Panc1 (cell line): ENCODE measurements at regions not wholly inside any gene's neighbourhood (a gene's known extent, or its start where the extent isn't known, plus 50 kb on each side); places are given as distances from the start of the nearest gene placed in this dataset.

ENCODE experiments used
- ATAC-seq: fragments of 200-7000 bp; cut with Tn5 transposase; 2 replicates; pipeline ENCODE4 v1.9.1; 2020; ENCODE audit warnings: mild to moderate bottlenecking, moderate library complexity
- BruUV-seq: library from RNA; stranded (reverse); fragments of 400-500 nt; replicated peaks from 2 replicates; lab custom pipeline; 2021; lab: Mats Ljungman, UMichigan
- CTCF ChIA-PET: fragments of 300-600 bp; sonication (Branson Sonifier 250); formaldehyde crosslinking; loops from one replicate; lab custom pipeline; 2022; ENCODE audit warnings: antibody characterized with exemption; lab: Charles Lee
- POLR2A ChIA-PET: fragments of 300-600 bp; sonication (Branson Sonifier 250); formaldehyde crosslinking; loops from one replicate; lab custom pipeline; 2022; ENCODE audit warnings: antibody characterized with exemption; lab: Charles Lee
- DNase-seq: peaks from one replicate; pipeline ENCODE4 v3.0.0-alpha.2; 2010; ENCODE audit warnings: low read depth, low spot score
- H3K27ac ChIP-seq: 2 replicates; pipeline ENCODE4 v1.5.1; 2011; ENCODE audit warnings: mild to moderate bottlenecking, low read length, inconsistent platforms
- H3K27me3 ChIP-seq: fragments of 200-500 bp; sonication (Bioruptor generic); 2 replicates; pipeline ENCODE4 v1.6.0; 2014; ENCODE audit warnings: low read length, inconsistent platforms; ENCODE audit not compliant: control insufficient read depth, insufficient read depth
- H3K36me3 ChIP-seq: fragments of 200-500 bp; sonication (Bioruptor generic); 2 replicates; pipeline ENCODE4 v1.5.1; 2014; ENCODE audit warnings: inconsistent platforms, mild to moderate bottlenecking, low read length, moderate library complexity; ENCODE audit not compliant: control insufficient read depth, insufficient read depth
- H3K4me1 ChIP-seq: 2 replicates; pipeline ENCODE4 v1.5.1; 2011; ENCODE audit warnings: inconsistent platforms, mild to moderate bottlenecking, low read length, moderate library complexity; ENCODE audit not compliant: control insufficient read depth, insufficient read depth
- H3K4me3 ChIP-seq, 2 experiments: 2 replicates each; pipeline ENCODE4 v1.5.1; 2011 to 2012; ENCODE audit warnings: low read depth in 2 of 2, low read length in 2 of 2, mild to moderate bottlenecking in 2 of 2, inconsistent platforms in 1 of 2, moderate library complexity in 1 of 2
- H3K9me3 ChIP-seq: fragments of 200-500 bp; sonication (Bioruptor generic); 2 replicates; pipeline ENCODE4 v1.5.1; 2014; ENCODE audit warnings: low read depth, mild to moderate bottlenecking, inconsistent platforms, low read length, moderate library complexity; ENCODE audit not compliant: control insufficient read depth, insufficient read depth
- CTCF ChIP-seq: fragments of 450-650 bp; IDR thresholded peaks from 2 replicates; pipeline ENCODE4 v1.5.1; 2017; ENCODE audit warnings: mild to moderate bottlenecking
- POLR2AphosphoS5 ChIP-seq: IDR thresholded peaks from 2 replicates; pipeline ENCODE4 v1.6.1; 2012; ENCODE audit warnings: mild to moderate bottlenecking, low read depth, low read length, moderate library complexity
- SIN3A ChIP-seq: IDR thresholded peaks from 2 replicates; pipeline ENCODE4 v1.6.1; 2012; ENCODE audit warnings: low read depth, mild to moderate bottlenecking, low read length, moderate library complexity, borderline replicate concordance; ENCODE audit not compliant: insufficient read depth
- TCF7L2 ChIP-seq: IDR thresholded peaks from 2 replicates; pipeline ENCODE4 v1.6.1; 2011; ENCODE audit warnings: mild to moderate bottlenecking, low read depth, low read length, inconsistent platforms
- in situ Hi-C: cut with HindIII; loops from 2 replicates; pipeline ENCODE4 v1.10.0; 2016; ENCODE audit warnings: low sequenced_read_pairs, low pct_unique_long_range_greater_than_20kb
- intact Hi-C: fragments of 100-400 bp; cut with micrococcal nuclease; formaldehyde crosslinking; loops from one replicate; pipeline ENCODE4 v1.10.0; 2022; ENCODE audit not compliant: unreplicated experiment
- TF ChIP-seq, protein P1 (sequence below), 2 experiments: IDR thresholded peaks; 2 replicates each; pipeline ENCODE4 v1.6.1; 2011 to 2012; ENCODE audit warnings: low read depth in 2 of 2, control low read depth in 1 of 2, low read length in 1 of 2, mild to moderate bottlenecking in 1 of 2, moderate library complexity in 1 of 2; ENCODE audit not compliant: insufficient read depth in 1 of 2

DNA sequence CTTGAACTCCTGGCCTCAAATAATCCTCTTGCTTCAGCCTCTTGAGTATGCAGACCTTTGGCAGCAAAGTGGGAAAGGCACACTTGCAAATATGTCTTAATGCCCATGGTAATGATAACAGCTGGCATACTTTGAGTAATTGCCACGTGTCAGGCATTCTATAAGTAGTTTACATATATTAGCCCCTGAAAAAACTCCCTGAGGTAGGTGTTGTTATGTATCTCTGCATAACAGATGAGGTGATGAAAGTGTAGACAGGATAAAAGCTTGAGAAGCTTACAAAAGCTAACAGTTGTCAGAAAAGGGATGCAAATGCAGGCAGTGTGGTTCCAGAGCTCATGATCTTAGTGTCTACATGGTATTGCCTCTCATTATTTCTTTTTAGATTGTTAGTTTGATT, 291.1 kb upstream of the C11orf87 start:
- ChIA-PET CTCF (no interaction called here), POLR2A (no interaction called here)
- in situ Hi-C loops (no loop called here), intact Hi-C loops (no loop called here)
- no peak for DNase-seq
- Histone ChIP-seq H3K27me3 (no peaks in the 10 kb centered on the region), H3K9me3 (no peaks in the 10 kb centered on the region), H3K27ac (no peak overlapping the region), H3K36me3 (no peaks in the 10 kb centered on the region), H3K4me1 (no peaks in the 10 kb centered on the region), H3K4me3 (no peak overlapping the region)
- BruUV-seq, result no TSS peak
- ATAC-seq, result no peak
- TF ChIP-seq POLR2AphosphoS5, result no peak
- no peak for TF ChIP-seq SIN3A
- TF ChIP-seq CTCF, result no peak
- TF ChIP-seq, protein P1, sequence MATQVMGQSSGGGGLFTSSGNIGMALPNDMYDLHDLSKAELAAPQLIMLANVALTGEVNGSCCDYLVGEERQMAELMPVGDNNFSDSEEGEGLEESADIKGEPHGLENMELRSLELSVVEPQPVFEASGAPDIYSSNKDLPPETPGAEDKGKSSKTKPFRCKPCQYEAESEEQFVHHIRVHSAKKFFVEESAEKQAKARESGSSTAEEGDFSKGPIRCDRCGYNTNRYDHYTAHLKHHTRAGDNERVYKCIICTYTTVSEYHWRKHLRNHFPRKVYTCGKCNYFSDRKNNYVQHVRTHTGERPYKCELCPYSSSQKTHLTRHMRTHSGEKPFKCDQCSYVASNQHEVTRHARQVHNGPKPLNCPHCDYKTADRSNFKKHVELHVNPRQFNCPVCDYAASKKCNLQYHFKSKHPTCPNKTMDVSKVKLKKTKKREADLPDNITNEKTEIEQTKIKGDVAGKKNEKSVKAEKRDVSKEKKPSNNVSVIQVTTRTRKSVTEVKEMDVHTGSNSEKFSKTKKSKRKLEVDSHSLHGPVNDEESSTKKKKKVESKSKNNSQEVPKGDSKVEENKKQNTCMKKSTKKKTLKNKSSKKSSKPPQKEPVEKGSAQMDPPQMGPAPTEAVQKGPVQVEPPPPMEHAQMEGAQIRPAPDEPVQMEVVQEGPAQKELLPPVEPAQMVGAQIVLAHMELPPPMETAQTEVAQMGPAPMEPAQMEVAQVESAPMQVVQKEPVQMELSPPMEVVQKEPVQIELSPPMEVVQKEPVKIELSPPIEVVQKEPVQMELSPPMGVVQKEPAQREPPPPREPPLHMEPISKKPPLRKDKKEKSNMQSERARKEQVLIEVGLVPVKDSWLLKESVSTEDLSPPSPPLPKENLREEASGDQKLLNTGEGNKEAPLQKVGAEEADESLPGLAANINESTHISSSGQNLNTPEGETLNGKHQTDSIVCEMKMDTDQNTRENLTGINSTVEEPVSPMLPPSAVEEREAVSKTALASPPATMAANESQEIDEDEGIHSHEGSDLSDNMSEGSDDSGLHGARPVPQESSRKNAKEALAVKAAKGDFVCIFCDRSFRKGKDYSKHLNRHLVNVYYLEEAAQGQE (IDR thresholded peaks at IDR 0.05; ENCODE audit: insufficient read depth in 1 of 2, low read depth in 2 of 2, low read length in 1 of 2), result no peak
- TF ChIP-seq TCF7L2, result no peak

- H3K36me3 ChIP-seq, result no peaks in the 10 kb centered on the region
- in situ Hi-C loops (no loop called here), intact Hi-C loops (no loop called here)
- H3K4me1 ChIP-seq, result no peaks in the 10 kb centered on the region
- BruUV-seq, result no TSS peak
- no peak overlapping the region for H3K27ac ChIP-seq
- ChIA-PET CTCF (no interaction called here), POLR2A (no interaction called here)
- H3K27me3 ChIP-seq, result no peaks in the 10 kb centered on the region
- no peak overlapping the region for H3K4me3 ChIP-seq
- H3K9me3 ChIP-seq, result no peaks in the 10 kb centered on the region
- TF ChIP-seq POLR2AphosphoS5 (no peak), CTCF (no peak), SIN3A (no peak)
- TF ChIP-seq, protein P1 (IDR thresholded peaks at IDR 0.05; ENCODE audit: insufficient read depth in 1 of 2, low read depth in 2 of 2, low read length in 1 of 2), result no peak
- ATAC-seq (no peak), DNase-seq (no peak)
These were observed 289.5 kb upstream of the C11orf87 start for GRCh38 chr11:109132539-109132938.
